SK-N-SH treated with all-trans-retinoic acid at 6 μM for 48 hours (cell line): ENCODE measurements at regions not wholly inside any gene's neighbourhood (a gene's known extent, or its start where the extent isn't known, plus 50 kb on each side); places are given as distances from the start of the nearest gene placed in this dataset.
"Not testable (repeated sequence)": the region's sequence is repeated elsewhere in the genome, so short reads cannot be mapped to it uniquely, and the experiment has no call there.

ENCODE experiments used
- ATAC-seq: fragments of 200-7000 bp; cut with Tn5 transposase; 3 replicates; pipeline ENCODE4 v1.9.1; 2020; ENCODE audit warnings: mild to moderate bottlenecking, moderate library complexity
- ARNTL ChIP-seq: fragments of 450-650 bp; formaldehyde crosslinking; IDR thresholded peaks from 2 replicates; pipeline ENCODE4 v1.5.0; 2020; ENCODE audit warnings: low read depth, mild to moderate bottlenecking, moderate library complexity, borderline replicate concordance
- BACH2 ChIP-seq: fragments of 250-450 bp; sonication (Bioruptor Pico); IDR thresholded peaks from 2 replicates; pipeline ENCODE4 v1.9.0; 2021; ENCODE audit warnings: mild to moderate bottlenecking, borderline replicate concordance
- CREB5 ChIP-seq: fragments of 250-450 bp; sonication (Bioruptor Pico); IDR thresholded peaks from 2 replicates; pipeline ENCODE4 v1.5.1; 2020; ENCODE audit warnings: low read depth, mild to moderate bottlenecking, moderate library complexity
- CSDC2 ChIP-seq: fragments of 250-450 bp; sonication (Bioruptor Pico); IDR thresholded peaks from 2 replicates; pipeline ENCODE4 v1.5.0; 2020; ENCODE audit warnings: mild to moderate bottlenecking, moderate library complexity
- CSRNP3 ChIP-seq: fragments of 250-450 bp; sonication (Bioruptor Pico); IDR thresholded peaks from 2 replicates; pipeline ENCODE4 v1.5.1; 2021; ENCODE audit warnings: mild to moderate bottlenecking, moderate library complexity
- ESRRG ChIP-seq: fragments of 250-450 bp; sonication (Bioruptor Pico); IDR thresholded peaks from 2 replicates; pipeline ENCODE4 v1.6.1; 2021; ENCODE audit warnings: mild to moderate bottlenecking
- GLIS3 ChIP-seq: fragments of 250-450 bp; sonication (Bioruptor Pico); IDR thresholded peaks from 2 replicates; pipeline ENCODE4 v1.5.0; 2020; ENCODE audit warnings: mild to moderate bottlenecking, moderate library complexity
- ISL1 ChIP-seq: fragments of 250-450 bp; sonication (Bioruptor Pico); IDR thresholded peaks from 2 replicates; pipeline ENCODE4 v2.1.2; 2022; ENCODE audit warnings: mild to moderate bottlenecking, moderate library complexity
- PATZ1 ChIP-seq: fragments of 250-450 bp; sonication (Bioruptor Pico); IDR thresholded peaks from 2 replicates; pipeline ENCODE4 v1.8.0; 2020; ENCODE audit warnings: mild to moderate bottlenecking, moderate library complexity, borderline replicate concordance
- POU6F1 ChIP-seq: fragments of 250-450 bp; sonication (Bioruptor Pico); IDR thresholded peaks from 2 replicates; pipeline ENCODE4 v1.8.0; 2021; ENCODE audit warnings: low read depth, mild to moderate bottlenecking, moderate library complexity, borderline replicate concordance
- PPARA ChIP-seq: fragments of 250-450 bp; sonication (Bioruptor Pico); IDR thresholded peaks from 2 replicates; pipeline ENCODE4 v1.5.0; 2020; ENCODE audit warnings: mild to moderate bottlenecking, borderline replicate concordance
- RARB ChIP-seq: fragments of 250-450 bp; sonication (Bioruptor Pico); IDR thresholded peaks from 2 replicates; pipeline ENCODE4 v1.8.0; 2021; ENCODE audit warnings: mild to moderate bottlenecking, moderate library complexity
- SNAI2 ChIP-seq: fragments of 250-450 bp; sonication (Bioruptor Pico); IDR thresholded peaks from 2 replicates; pipeline ENCODE4 v1.5.0; 2020; ENCODE audit warnings: mild to moderate bottlenecking, moderate library complexity
- TCF4 ChIP-seq: fragments of 250-450 bp; sonication (Bioruptor Pico); IDR thresholded peaks from 2 replicates; pipeline ENCODE4 v1.8.0; 2021; ENCODE audit warnings: mild to moderate bottlenecking, moderate library complexity, borderline replicate concordance
- TOX ChIP-seq: fragments of 250-450 bp; sonication (Bioruptor Pico); IDR thresholded peaks from 2 replicates; pipeline ENCODE4 v1.8.0; 2021; ENCODE audit warnings: mild to moderate bottlenecking, moderate library complexity, borderline replicate concordance
- TSHZ2 ChIP-seq: fragments of 250-450 bp; sonication (Bioruptor Pico); IDR thresholded peaks from 2 replicates; pipeline ENCODE4 v1.5.0; 2020; ENCODE audit warnings: mild to moderate bottlenecking, moderate library complexity
- ZC3H10 ChIP-seq: fragments of 250-450 bp; sonication (Bioruptor Pico); IDR thresholded peaks from 2 replicates; pipeline ENCODE4 v1.5.1; 2021; ENCODE audit warnings: mild to moderate bottlenecking, moderate library complexity
- ZFP30 ChIP-seq: fragments of 450-650 bp; formaldehyde crosslinking; IDR thresholded peaks from 2 replicates; pipeline ENCODE4 v1.5.0; 2022; ENCODE audit warnings: mild to moderate bottlenecking, moderate library complexity
- ZNF565 ChIP-seq: fragments of 450-650 bp; formaldehyde crosslinking; conservative IDR thresholded peaks from 2 replicates; pipeline ENCODE4 v1.5.0; 2020; ENCODE audit warnings: low read depth, mild to moderate bottlenecking, moderate library complexity
- ZNF70 ChIP-seq: fragments of 450-650 bp; formaldehyde crosslinking; IDR thresholded peaks from 2 replicates; pipeline ENCODE4 v1.5.0; 2020; ENCODE audit warnings: mild to moderate bottlenecking, moderate library complexity

DNA sequence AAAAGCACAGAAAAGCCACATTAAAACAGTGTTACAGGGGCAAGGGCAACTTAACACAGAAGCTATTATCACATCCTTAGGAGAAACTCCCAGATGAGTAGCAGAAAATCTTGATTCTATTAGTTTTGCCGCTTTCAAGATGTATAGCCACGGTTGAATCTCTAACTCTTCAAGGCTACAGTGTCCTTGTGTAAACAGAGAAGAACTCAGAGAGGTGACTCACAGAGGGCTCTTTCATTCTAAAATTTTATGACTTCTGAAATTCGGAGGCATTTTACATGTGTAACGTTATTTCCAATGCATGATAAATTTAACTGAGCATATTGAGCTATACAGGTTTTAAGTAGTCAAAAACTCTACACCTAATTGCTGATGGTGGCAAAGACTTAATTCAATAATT is 846.6 kb downstream of the GBE1 start:
- TF ChIP-seq PPARA (CRISPR knock-in tag) (no peak), PATZ1 (CRISPR knock-in tag) (no peak), ZC3H10 (CRISPR knock-in tag) (no peak), TOX (CRISPR knock-in tag) (no peak), SNAI2 (CRISPR knock-in tag) (no peak), ESRRG (CRISPR knock-in tag) (no peak), CSDC2 (no peak), TCF4 (no peak), CSRNP3 (CRISPR knock-in tag) (no peak), ZFP30 (CRISPR knock-in tag) (no peak), GLIS3 (CRISPR knock-in tag) (no peak), ZNF565 (CRISPR knock-in tag) (no peak), CREB5 (no peak), ISL1 (no peak)
- TF ChIP-seq, all 23 proteins: peak for 0

GRCh38 chr3:80898211-80898610 is 863.2 kb downstream of the GBE1 start:
- TF ChIP-seq ARNTL (CRISPR knock-in tag) (no peak), ZC3H10 (CRISPR knock-in tag) (no peak), TSHZ2 (CRISPR knock-in tag) (no peak), RARB (CRISPR knock-in tag) (no peak), PATZ1 (CRISPR knock-in tag) (no peak), ZNF70 (CRISPR knock-in tag) (no peak), BACH2 (CRISPR knock-in tag) (no peak)
- TF ChIP-seq, all 23 proteins: peak for 0
- no peak for ATAC-seq

More for the DNA sequence above, 846.6 kb downstream of the GBE1 start:
- no peak for ATAC-seq

- ATAC-seq: not testable (repeated sequence)
Measured at GRCh38 chr3:80897005-80897404, 864.4 kb downstream of the GBE1 start.

DNA sequence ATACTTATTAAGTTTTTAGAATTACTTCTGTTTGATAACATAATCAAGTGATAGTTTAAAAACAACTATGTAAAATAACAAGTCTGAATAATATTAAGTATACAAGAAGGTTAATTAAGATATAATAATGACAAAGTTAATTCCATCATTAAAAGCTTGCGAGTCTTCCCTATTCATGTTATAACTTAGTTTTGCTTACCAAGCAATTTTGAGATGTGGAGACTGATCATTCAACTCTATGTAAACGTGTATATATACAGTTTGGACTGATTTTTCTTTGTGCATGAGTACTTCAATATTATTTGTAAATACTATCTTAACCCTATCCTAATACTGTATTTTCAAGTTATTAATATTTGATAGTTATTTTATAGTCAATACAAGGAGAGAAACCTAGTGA is 870.9 kb downstream of the GBE1 start:
- no peak for ATAC-seq
- TF ChIP-seq TCF4: no peak
- no peak for TF ChIP-seq CSDC2
- no peak for TF ChIP-seq SNAI2 (CRISPR knock-in tag)
- no peak for TF ChIP-seq ARNTL (CRISPR knock-in tag)
- no peak for TF ChIP-seq GLIS3 (CRISPR knock-in tag)
- TF ChIP-seq CREB5: no peak
- no peak for TF ChIP-seq ZC3H10 (CRISPR knock-in tag)
- no peak for TF ChIP-seq ZFP30 (CRISPR knock-in tag)
- TF ChIP-seq TOX (CRISPR knock-in tag): no peak
- TF ChIP-seq CSRNP3 (CRISPR knock-in tag): no peak
- TF ChIP-seq POU6F1 (CRISPR knock-in tag): no peak
- TF ChIP-seq ZNF70 (CRISPR knock-in tag): no peak
